T1000 (cell line): ENCODE measurements at regions not wholly inside any gene's neighbourhood (a gene's known extent, or its start where the extent isn't known, plus 50 kb on each side); places are given as distances from the start of the nearest gene placed in this dataset.

Experiments used
- DNase-seq: peaks from one replicate; lab custom pipeline; 2025; ENCODE audit warnings: mixed read lengths; lab: John Stamatoyannopoulos, UW

GRCh38 chr11:30740091-30740490 lies 153.9 kb upstream of the MPPED2 start:
- no peak for DNase-seq

GRCh38 chr11:30735946-30736345 lies 149.8 kb upstream of the MPPED2 start:
- DNase-seq: no peak

- DNase-seq: no peak
These were observed 147.6 kb upstream of the MPPED2 start for GRCh38 chr11:30733748-30734147.

GRCh38 chr11:30730011-30730410 lies 143.9 kb upstream of the MPPED2 start:
- DNase-seq: no peak

GRCh38 chr11:30729187-30729713 lies 143.1 kb upstream of the MPPED2 start:
- no peak for DNase-seq

- no peak for DNase-seq
These were observed 139.6 kb upstream of the MPPED2 start for GRCh38 chr11:30725645-30726195.

GRCh38 chr11:30724274-30724673 lies 138.1 kb upstream of the MPPED2 start:
- no peak for DNase-seq

- no peak for DNase-seq
These were observed 133.2 kb upstream of the MPPED2 start for GRCh38 chr11:30719371-30719770.

GRCh38 chr11:30717641-30718040 lies 131.5 kb upstream of the MPPED2 start:
- no peak for DNase-seq

- no peak for DNase-seq
These were observed 130.9 kb upstream of the MPPED2 start for GRCh38 chr11:30717009-30717408.

GRCh38 chr11:30712749-30713148 lies 126.6 kb upstream of the MPPED2 start:
- DNase-seq: no peak

GRCh38 chr11:30710221-30710620 lies 124.1 kb upstream of the MPPED2 start:
- DNase-seq: no peak

GRCh38 chr11:30707110-30707509 lies 121.0 kb upstream of the MPPED2 start:
- DNase-seq: no peak

GRCh38 chr11:30705913-30706675 lies 119.9 kb upstream of the MPPED2 start:
- DNase-seq: no peak

- DNase-seq: no peak
These were observed 112.3 kb upstream of the MPPED2 start for GRCh38 chr11:30698425-30698824.

GRCh38 chr11:30697032-30697431 lies 110.9 kb upstream of the MPPED2 start:
- no peak for DNase-seq

GRCh38 chr11:30684772-30685171 lies 98.6 kb upstream of the MPPED2 start:
- DNase-seq: no peak

- no peak for DNase-seq
These were observed 97.0 kb upstream of the MPPED2 start for GRCh38 chr11:30683176-30683575.

GRCh38 chr11:30666817-30667216 lies 80.7 kb upstream of the MPPED2 start:
- no peak for DNase-seq

GRCh38 chr11:30665067-30665466 lies 78.9 kb upstream of the MPPED2 start:
- no peak for DNase-seq

GRCh38 chr11:30653606-30654005 lies 67.5 kb upstream of the MPPED2 start:
- DNase-seq: no peak

GRCh38 chr11:30652801-30653200 lies 66.6 kb upstream of the MPPED2 start:
- DNase-seq: no peak

GRCh38 chr11:30650266-30650665 lies 64.1 kb upstream of the MPPED2 start:
- DNase-seq: no peak
